Hematopoietic multipotent progenitor cell treated with erythropoietin and hydrocortisone succinate and interleukin-3 and kit ligand, for 8 days (in vitro differentiated cells): ENCODE measurements at regions not wholly inside any gene's neighbourhood (a gene's known extent, or its start where the extent isn't known, plus 50 kb on each side); places are given as distances from the start of the nearest gene placed in this dataset.
"Not testable (repeated sequence)": the region's sequence is repeated elsewhere in the genome, so short reads cannot be mapped to it uniquely, and the experiment has no call there.

Experiments
- DNase-seq: peaks from one replicate; pipeline ENCODE4 v3.0.0-alpha.2; 2015

- no peak for DNase-seq
Measured at GRCh38 chr4:38314663-38315062, 349.3 kb upstream of the KLF3 start.

- DNase-seq = no peak
Measured at GRCh38 chr4:38315286-38315685, 348.7 kb upstream of the KLF3 start.

- no peak for DNase-seq
Measured at GRCh38 chr4:38316045-38316444, 348.0 kb upstream of the KLF3 start.

GRCh38 chr4:38317041-38317674, 346.8 kb upstream of the KLF3 start:
- peak; percentile 67 for DNase-seq

- peak; percentile 92 for DNase-seq
Measured at GRCh38 chr4:38318737-38319455, 345.1 kb upstream of the KLF3 start.

GRCh38 chr4:38319456-38320342, 344.3 kb upstream of the KLF3 start:
- DNase-seq = peak; percentile 94

GRCh38 chr4:38320343-38320695, 343.7 kb upstream of the KLF3 start:
- no peak for DNase-seq

- DNase-seq = no peak
Measured at GRCh38 chr4:38320833-38321232, 343.2 kb upstream of the KLF3 start.

- DNase-seq = peak; percentile 17
Measured at GRCh38 chr4:38322714-38323113, 341.3 kb upstream of the KLF3 start.

GRCh38 chr4:38323141-38323641, 340.8 kb upstream of the KLF3 start:
- DNase-seq = peak; percentile 19

- no peak for DNase-seq
Measured at GRCh38 chr4:38324861-38325628, 339.0 kb upstream of the KLF3 start.

- no peak for DNase-seq
Measured at GRCh38 chr4:38325629-38325913, 338.4 kb upstream of the KLF3 start.

GRCh38 chr4:38326499-38326898, 337.5 kb upstream of the KLF3 start:
- DNase-seq = no peak

- no peak for DNase-seq
Measured at GRCh38 chr4:38327174-38327573, 336.8 kb upstream of the KLF3 start.

- no peak for DNase-seq
Measured at GRCh38 chr4:38328989-38329729, 334.8 kb upstream of the KLF3 start.

GRCh38 chr4:38330321-38330720, 333.7 kb upstream of the KLF3 start:
- no peak for DNase-seq

GRCh38 chr4:38330936-38331335, 333.1 kb upstream of the KLF3 start:
- no peak for DNase-seq

GRCh38 chr4:38332699-38333098, 331.3 kb upstream of the KLF3 start:
- DNase-seq = no peak

GRCh38 chr4:38333219-38333618, 330.8 kb upstream of the KLF3 start:
- DNase-seq = no peak

GRCh38 chr4:38334791-38335190, 329.2 kb upstream of the KLF3 start:
- no peak for DNase-seq

- not testable (repeated sequence) for DNase-seq
Measured at GRCh38 chr4:38338939-38339338, 325.1 kb upstream of the KLF3 start.

GRCh38 chr4:38343608-38344007, 320.4 kb upstream of the KLF3 start:
- DNase-seq = no peak
